ENCODE measurements at regions not wholly inside any gene's neighbourhood (a gene's known extent, or its start where the extent isn't known, plus 50 kb on each side); places are given as distances from the start of the nearest gene placed in this dataset.

GRCh38 chrX:8232406-8232805, 61.3 kb upstream of the VCX2 start:
- Histone ChIP-seq H3K4me3 (ENCODE audit: low read depth, low read length) (no peak overlapping the region), H3K27me3 (ENCODE audit: control insufficient read depth, insufficient read depth, low read length) (peaks cover 2% of the 10 kb centered on the region), H3K36me3 (ENCODE audit: control insufficient read depth, insufficient read depth, low read length) (no peaks in the 10 kb centered on the region), H3K27ac (ENCODE audit: low read depth, low read length) (no peak overlapping the region), H3K4me1 (ENCODE audit: control insufficient read depth, insufficient read depth, low read length) (no peaks in the 10 kb centered on the region), H3K9me3 (ENCODE audit: control insufficient read depth, insufficient read depth, low read length) (no peaks in the 10 kb centered on the region)
- no CpG with 5 or more reads among the region's 2 CpGs for WGBS (ENCODE audit: insufficient coverage)
- DNase-seq (ENCODE audit: low read depth in 4 of 6, low spot score in 6 of 6) = no peak

- H3K4me3 ChIP-seq (ENCODE audit: low read depth, low read length) = no peak overlapping the region
- no peaks in the 10 kb centered on the region for H3K9me3 ChIP-seq (ENCODE audit: control insufficient read depth, insufficient read depth, low read length)
- no peak for DNase-seq (ENCODE audit: low read depth in 4 of 6, low spot score in 6 of 6)
- WGBS (ENCODE audit: insufficient coverage) = no CpG with 5 or more reads among the region's 2 CpGs
- peaks cover 2% of the 10 kb centered on the region for H3K27me3 ChIP-seq (ENCODE audit: control insufficient read depth, insufficient read depth, low read length)
- no peak overlapping the region for H3K27ac ChIP-seq (ENCODE audit: low read depth, low read length)
- H3K4me1 ChIP-seq (ENCODE audit: control insufficient read depth, insufficient read depth, low read length) = no peaks in the 10 kb centered on the region
- H3K36me3 ChIP-seq (ENCODE audit: control insufficient read depth, insufficient read depth, low read length) = no peaks in the 10 kb centered on the region
Observed at GRCh38 chrX:8233091-8233490, 62.0 kb upstream of the VCX2 start.

- H3K4me3 ChIP-seq (ENCODE audit: low read depth, low read length) = no peak overlapping the region
- no peak for DNase-seq (ENCODE audit: low read depth in 4 of 6, low spot score in 6 of 6)
- no peaks in the 10 kb centered on the region for H3K4me1 ChIP-seq (ENCODE audit: control insufficient read depth, insufficient read depth, low read length)
- H3K27ac ChIP-seq (ENCODE audit: low read depth, low read length) = no peak overlapping the region
- H3K27me3 ChIP-seq (ENCODE audit: control insufficient read depth, insufficient read depth, low read length) = peaks cover 2% of the 10 kb centered on the region
- no peaks in the 10 kb centered on the region for H3K9me3 ChIP-seq (ENCODE audit: control insufficient read depth, insufficient read depth, low read length)
- no peaks in the 10 kb centered on the region for H3K36me3 ChIP-seq (ENCODE audit: control insufficient read depth, insufficient read depth, low read length)
Observed at GRCh38 chrX:8235026-8235425, 64.0 kb upstream of the VCX2 start.

GRCh38 chrX:8237718-8238117, 66.7 kb upstream of the VCX2 start:
- Histone ChIP-seq H3K4me3 (ENCODE audit: low read depth, low read length) (no peak overlapping the region), H3K9me3 (ENCODE audit: control insufficient read depth, insufficient read depth, low read length) (no peaks in the 10 kb centered on the region), H3K27ac (ENCODE audit: low read depth, low read length) (no peak overlapping the region), H3K36me3 (ENCODE audit: control insufficient read depth, insufficient read depth, low read length) (no peaks in the 10 kb centered on the region), H3K27me3 (ENCODE audit: control insufficient read depth, insufficient read depth, low read length) (peaks cover 2% of the 10 kb centered on the region), H3K4me1 (ENCODE audit: control insufficient read depth, insufficient read depth, low read length) (no peaks in the 10 kb centered on the region)
- 97% methylated on average over 4 of the region's 6 CpGs for WGBS (ENCODE audit: insufficient coverage)
- DNase-seq (ENCODE audit: low read depth in 4 of 6, low spot score in 6 of 6) = no peak

- no peaks in the 10 kb centered on the region for H3K9me3 ChIP-seq (ENCODE audit: control insufficient read depth, insufficient read depth, low read length)
- no peak overlapping the region for H3K4me3 ChIP-seq (ENCODE audit: low read depth, low read length)
- no peaks in the 10 kb centered on the region for H3K27me3 ChIP-seq (ENCODE audit: control insufficient read depth, insufficient read depth, low read length)
- H3K4me1 ChIP-seq (ENCODE audit: control insufficient read depth, insufficient read depth, low read length) = no peaks in the 10 kb centered on the region
- no peak overlapping the region for H3K27ac ChIP-seq (ENCODE audit: low read depth, low read length)
- peak in 1 of 6 donors; percentile 70 for DNase-seq (ENCODE audit: low read depth in 4 of 6, low spot score in 6 of 6)
- WGBS (ENCODE audit: insufficient coverage) = 89% methylated on average over 3 of the region's 7 CpGs
- H3K36me3 ChIP-seq (ENCODE audit: control insufficient read depth, insufficient read depth, low read length) = no peaks in the 10 kb centered on the region
Observed at GRCh38 chrX:8242431-8243020, 71.5 kb upstream of the VCX2 start.

- no peak overlapping the region for H3K4me3 ChIP-seq (ENCODE audit: low read depth, low read length)
- no peak overlapping the region for H3K27ac ChIP-seq (ENCODE audit: low read depth, low read length)
- no peaks in the 10 kb centered on the region for H3K9me3 ChIP-seq (ENCODE audit: control insufficient read depth, insufficient read depth, low read length)
- H3K27me3 ChIP-seq (ENCODE audit: control insufficient read depth, insufficient read depth, low read length) = no peaks in the 10 kb centered on the region
- DNase-seq (ENCODE audit: low read depth in 4 of 6, low spot score in 6 of 6) = no peak
- H3K36me3 ChIP-seq (ENCODE audit: control insufficient read depth, insufficient read depth, low read length) = no peaks in the 10 kb centered on the region
- no peaks in the 10 kb centered on the region for H3K4me1 ChIP-seq (ENCODE audit: control insufficient read depth, insufficient read depth, low read length)
- 83% methylated on average over 2 of the region's 6 CpGs for WGBS (ENCODE audit: insufficient coverage)
Observed at GRCh38 chrX:8244301-8244700, 73.2 kb upstream of the VCX2 start.

GRCh38 chrX:8245411-8245810, 74.3 kb upstream of the VCX2 start:
- no peak for DNase-seq (ENCODE audit: low read depth in 4 of 6, low spot score in 6 of 6)
- no peak overlapping the region for H3K27ac ChIP-seq (ENCODE audit: low read depth, low read length)
- no peaks in the 10 kb centered on the region for H3K36me3 ChIP-seq (ENCODE audit: control insufficient read depth, insufficient read depth, low read length)
- WGBS (ENCODE audit: insufficient coverage) = no CpG with 5 or more reads among the region's 1 CpG
- no peaks in the 10 kb centered on the region for H3K27me3 ChIP-seq (ENCODE audit: control insufficient read depth, insufficient read depth, low read length)
- no peaks in the 10 kb centered on the region for H3K4me1 ChIP-seq (ENCODE audit: control insufficient read depth, insufficient read depth, low read length)
- H3K4me3 ChIP-seq (ENCODE audit: low read depth, low read length) = no peak overlapping the region
- H3K9me3 ChIP-seq (ENCODE audit: control insufficient read depth, insufficient read depth, low read length) = no peaks in the 10 kb centered on the region

GRCh38 chrX:8253096-8253495, 82.0 kb upstream of the VCX2 start:
- H3K4me1 ChIP-seq (ENCODE audit: control insufficient read depth, insufficient read depth, low read length) = no peaks in the 10 kb centered on the region
- H3K27ac ChIP-seq (ENCODE audit: low read depth, low read length) = no peak overlapping the region
- whole genome bisulfite sequencing (ENCODE audit: insufficient coverage) = no CpG with 5 or more reads among the region's 3 CpGs
- no peaks in the 10 kb centered on the region for H3K27me3 ChIP-seq (ENCODE audit: control insufficient read depth, insufficient read depth, low read length)
- H3K9me3 ChIP-seq (ENCODE audit: control insufficient read depth, insufficient read depth, low read length) = no peaks in the 10 kb centered on the region
- H3K4me3 ChIP-seq (ENCODE audit: low read depth, low read length) = no peak overlapping the region
- no peaks in the 10 kb centered on the region for H3K36me3 ChIP-seq (ENCODE audit: control insufficient read depth, insufficient read depth, low read length)
- peak in 1 of 6 donors; percentile 67 for DNase-seq (ENCODE audit: low read depth in 4 of 6, low spot score in 6 of 6)

GRCh38 chrX:8254401-8254800, 83.3 kb upstream of the VCX2 start:
- Histone ChIP-seq H3K9me3 (ENCODE audit: control insufficient read depth, insufficient read depth, low read length) (no peaks in the 10 kb centered on the region), H3K27ac (ENCODE audit: low read depth, low read length) (no peak overlapping the region), H3K4me1 (ENCODE audit: control insufficient read depth, insufficient read depth, low read length) (no peaks in the 10 kb centered on the region), H3K4me3 (ENCODE audit: low read depth, low read length) (no peak overlapping the region), H3K36me3 (ENCODE audit: control insufficient read depth, insufficient read depth, low read length) (no peaks in the 10 kb centered on the region), H3K27me3 (ENCODE audit: control insufficient read depth, insufficient read depth, low read length) (no peaks in the 10 kb centered on the region)
- WGBS (ENCODE audit: insufficient coverage) = 80% methylated on average over 1 of the region's 2 CpGs
- DNase-seq (ENCODE audit: low read depth in 4 of 6, low spot score in 6 of 6) = no peak

- DNase-seq (ENCODE audit: low read depth in 4 of 6, low spot score in 6 of 6) = no peak
- H3K36me3 ChIP-seq (ENCODE audit: control insufficient read depth, insufficient read depth, low read length) = no peaks in the 10 kb centered on the region
- no peaks in the 10 kb centered on the region for H3K4me1 ChIP-seq (ENCODE audit: control insufficient read depth, insufficient read depth, low read length)
- H3K27me3 ChIP-seq (ENCODE audit: control insufficient read depth, insufficient read depth, low read length) = no peaks in the 10 kb centered on the region
- H3K9me3 ChIP-seq (ENCODE audit: control insufficient read depth, insufficient read depth, low read length) = no peaks in the 10 kb centered on the region
- 83% methylated on average over 1 of the region's 4 CpGs for WGBS (ENCODE audit: insufficient coverage)
- no peak overlapping the region for H3K4me3 ChIP-seq (ENCODE audit: low read depth, low read length)
- no peak overlapping the region for H3K27ac ChIP-seq (ENCODE audit: low read depth, low read length)
Observed at GRCh38 chrX:8272821-8273220, 101.8 kb upstream of the VCX2 start.
